CD4-positive, alpha-beta T cell (primary cell): ENCODE measurements at regions not wholly inside any gene's neighbourhood (a gene's known extent, or its start where the extent isn't known, plus 50 kb on each side); places are given as distances from the start of the nearest gene placed in this dataset.

Experiments used
- ATAC-seq: fragments of 200-7000 bp; cut with Tn5 transposase; one replicate; pipeline ENCODE4 v1.10.0; 2022; ENCODE audit warnings: mild to moderate bottlenecking; ENCODE audit not compliant: poor library complexity
- CTCF ChIA-PET: fragments of 350-600 bp; sonication (Branson Sonifier 250); formaldehyde crosslinking; loops from one replicate; lab custom pipeline; 2021; ENCODE audit warnings: antibody characterized with exemption, inconsistent platforms; lab: Charles Lee
- POLR2A ChIA-PET: fragments of 350-600 bp; sonication (Branson Sonifier 250); formaldehyde crosslinking; loops from one replicate; lab custom pipeline; 2021; ENCODE audit warnings: antibody characterized with exemption, inconsistent platforms; lab: Charles Lee
- DNase-seq, 14 experiments: peaks; one replicate each; pipeline ENCODE4 v3.0.0-alpha.2; 2013 to 2020; ENCODE audit warnings: mixed read lengths in 2 of 14
- H3K27ac ChIP-seq, 2 donors: one replicate each; pipeline versions ENCODE4 v1.5.1 to v1.7.0; 2013; ENCODE audit warnings: low read length in 2 of 2, low read depth in 1 of 2, mild to moderate bottlenecking in 1 of 2
- H3K27me3 ChIP-seq, 2 experiments: 1 replicate in 1 of 2; 2 replicates in 1 of 2; pipeline versions ENCODE4 v1.6.1 to v1.7.0; 2013; ENCODE audit warnings: low read length in 2 of 2, control low read depth in 1 of 2, mild to moderate bottlenecking in 1 of 2, moderate library complexity in 1 of 2; ENCODE audit not compliant: insufficient read depth in 2 of 2, control insufficient read depth in 1 of 2
- H3K36me3 ChIP-seq: one replicate; pipeline ENCODE4 v1.6.1; 2013; ENCODE audit warnings: low read length, control low read depth; ENCODE audit not compliant: insufficient read depth
- H3K4me1 ChIP-seq: one replicate; pipeline ENCODE4 v1.6.1; 2013; ENCODE audit warnings: low read length, control low read depth; ENCODE audit not compliant: insufficient read depth
- H3K4me3 ChIP-seq: one replicate; pipeline ENCODE4 v1.5.1; 2013; ENCODE audit warnings: mild to moderate bottlenecking, low read length, moderate library complexity
- H3K9me3 ChIP-seq, 2 experiments: 1 replicate in 1 of 2; 2 replicates in 1 of 2; pipeline versions ENCODE4 v1.6.1 to v1.7.0; 2013; ENCODE audit warnings: low read length in 2 of 2, mild to moderate bottlenecking in 2 of 2, control low read depth in 1 of 2, moderate library complexity in 1 of 2; ENCODE audit not compliant: control insufficient read depth in 1 of 2, insufficient read depth in 1 of 2
- H3K27ac Mint-ChIP-seq: one replicate; pipeline ENCODE4 v1.8.0; 2020; ENCODE audit warnings: mixed read lengths
- H3K27me3 Mint-ChIP-seq: one replicate; pipeline ENCODE4 v1.8.0; 2021; ENCODE audit warnings: mixed read lengths
- H3K36me3 Mint-ChIP-seq: one replicate; pipeline ENCODE4 v1.8.0; 2021; ENCODE audit warnings: low read depth, mixed read lengths
- H3K4me1 Mint-ChIP-seq: one replicate; pipeline ENCODE4 v1.8.0; 2021; ENCODE audit warnings: low read depth, mixed read lengths
- H3K4me3 Mint-ChIP-seq: one replicate; pipeline ENCODE4 v1.8.0; 2020; ENCODE audit warnings: mild to moderate bottlenecking, mixed read lengths
- H3K9me3 Mint-ChIP-seq: one replicate; pipeline ENCODE4 v1.8.0; 2020; ENCODE audit warnings: mixed read lengths
- CTCF ChIP-seq: fragments of 200-600 bp; IDR thresholded peaks from one replicate; pipeline ENCODE4 v1.8.0; 2022; ENCODE audit warnings: antibody characterized with exemption, mild to moderate bottlenecking
- intact Hi-C, 2 experiments: fragments of 100-400 bp; cut with DNase I in 1 of 2; cut with micrococcal nuclease in 1 of 2; formaldehyde crosslinking; loops; one replicate each; pipeline versions ENCODE4 v1.15.1 to v1.9.0; 2023 to 2025; cut with DNase I, micrococcal nuclease

- POLR2A ChIA-PET, result no interaction called here
- intact Hi-C loops, result no loop called here
Measured at GRCh38 chr3:73709712-73710111, 85.0 kb upstream of the PDZRN3 start.

GRCh38 chr3:73708956-73709355, 84.2 kb upstream of the PDZRN3 start:
- ATAC-seq (no peak), DNase-seq (no peak)
- no peak overlapping the region for H3K4me3 Mint-ChIP-seq
- Histone ChIP-seq H3K4me3 (no peak overlapping the region), H3K27me3 (no peaks in the 10 kb centered on the region), H3K36me3 (no peaks in the 10 kb centered on the region), H3K4me1 (no peaks in the 10 kb centered on the region), H3K27ac (no peak overlapping the region), H3K9me3 (peaks cover 0 to 4% of the 10 kb centered on the region in 2 experiments)
- intact Hi-C loops, result no loop called here
- CTCF ChIA-PET, result no interaction called here
- no peaks in the 10 kb centered on the region for H3K36me3 Mint-ChIP-seq
- TF ChIP-seq CTCF, result no peak
- no peaks in the 10 kb centered on the region for H3K4me1 Mint-ChIP-seq
- H3K27ac Mint-ChIP-seq, result no peak overlapping the region
- H3K27me3 Mint-ChIP-seq, result no peaks in the 10 kb centered on the region
- H3K9me3 Mint-ChIP-seq, result no peaks in the 10 kb centered on the region
- POLR2A ChIA-PET, result no interaction called here

More at GRCh38 chr3:73709712-73710111, 85.0 kb upstream of the PDZRN3 start:
- no peak overlapping the region for H3K4me3 ChIP-seq
- Mint-ChIP-seq H3K27me3 (no peaks in the 10 kb centered on the region), H3K9me3 (no peaks in the 10 kb centered on the region), H3K4me1 (no peaks in the 10 kb centered on the region), H3K27ac (no peak overlapping the region), H3K36me3 (no peaks in the 10 kb centered on the region), H3K4me3 (no peak overlapping the region)
- no peaks in the 10 kb centered on the region for H3K4me1 ChIP-seq
- no peaks in the 10 kb centered on the region for H3K27me3 ChIP-seq
- H3K36me3 ChIP-seq, result no peaks in the 10 kb centered on the region
- CTCF ChIA-PET, result no interaction called here
- no peak overlapping the region for H3K27ac ChIP-seq
- DNase-seq (no peak), ATAC-seq (no peak)
- H3K9me3 ChIP-seq, result peaks cover 0 to 4% of the 10 kb centered on the region in 2 experiments
- no peak for TF ChIP-seq CTCF

GRCh38 chr3:73707772-73708171, 83.0 kb upstream of the PDZRN3 start:
- intact Hi-C loops, result no loop called here
- no peaks in the 10 kb centered on the region for H3K9me3 Mint-ChIP-seq
- Histone ChIP-seq H3K4me1 (no peaks in the 10 kb centered on the region), H3K9me3 (peaks cover 0 to 4% of the 10 kb centered on the region in 2 experiments), H3K4me3 (no peak overlapping the region), H3K27me3 (no peaks in the 10 kb centered on the region), H3K36me3 (no peaks in the 10 kb centered on the region), H3K27ac (no peak overlapping the region)
- CTCF ChIA-PET, result no interaction called here
- H3K36me3 Mint-ChIP-seq, result no peaks in the 10 kb centered on the region
- H3K27ac Mint-ChIP-seq, result no peak overlapping the region
- no peak for DNase-seq
- no peak for ATAC-seq
- H3K4me3 Mint-ChIP-seq, result no peak overlapping the region
- H3K4me1 Mint-ChIP-seq, result no peaks in the 10 kb centered on the region
- no peak for TF ChIP-seq CTCF
- POLR2A ChIA-PET, result no interaction called here
- H3K27me3 Mint-ChIP-seq, result no peaks in the 10 kb centered on the region
